AG09309 (cell line): ENCODE measurements at regions not wholly inside any gene's neighbourhood (a gene's known extent, or its start where the extent isn't known, plus 50 kb on each side); places are given as distances from the start of the nearest gene placed in this dataset.
A peak's percentile ranks its signal among the peaks of the same experiment; 100 is the strongest.

Experiments
- DNase-seq: peaks from one replicate; pipeline ENCODE4 v3.0.0-alpha.2; 2010; ENCODE audit warnings: low read depth
- H3K4me3 ChIP-seq: 2 replicates; pipeline ENCODE4 v1.5.1; 2011; ENCODE audit warnings: mild to moderate bottlenecking, low read depth, low read length, moderate library complexity; ENCODE audit not compliant: control insufficient read depth
- CTCF ChIP-seq: IDR thresholded peaks from 2 replicates; pipeline ENCODE4 v1.5.1; 2011; ENCODE audit warnings: mild to moderate bottlenecking, low read depth, low read length, inconsistent platforms; ENCODE audit not compliant: insufficient read depth, control insufficient read depth; ENCODE audit errors: missing control alignments

- no peak for DNase-seq
- TF ChIP-seq CTCF = no peak
- no peak overlapping the region for H3K4me3 ChIP-seq
These were observed 61.8 kb upstream of the IL6 start for GRCh38 chr7:22664988-22665798.

- DNase-seq = no peak
- TF ChIP-seq CTCF = no peak
- no peak overlapping the region for H3K4me3 ChIP-seq
These were observed 63.3 kb upstream of the IL6 start for GRCh38 chr7:22663721-22664120.

- H3K4me3 ChIP-seq = no peak overlapping the region
- peak; percentile 59 for DNase-seq
These were observed 63.7 kb upstream of the IL6 start for GRCh38 chr7:22663357-22663718.

GRCh38 chr7:22662556-22663356, 64.2 kb upstream of the IL6 start:
- H3K4me3 ChIP-seq = no peak overlapping the region
- no peak for TF ChIP-seq CTCF
- no peak for DNase-seq

More at GRCh38 chr7:22663357-22663718, 63.7 kb upstream of the IL6 start:
- no peak for TF ChIP-seq CTCF

GRCh38 chr7:22662036-22662435, 65.0 kb upstream of the IL6 start:
- no peak overlapping the region for H3K4me3 ChIP-seq
- no peak for DNase-seq
- TF ChIP-seq CTCF = no peak

- no peak overlapping the region for H3K4me3 ChIP-seq
- DNase-seq = no peak
- TF ChIP-seq CTCF = no peak
These were observed 66.3 kb upstream of the IL6 start for GRCh38 chr7:22660732-22661131.
